ENCODE measurements at regions not wholly inside any gene's neighbourhood (a gene's known extent, or its start where the extent isn't known, plus 50 kb on each side); places are given as distances from the start of the nearest gene placed in this dataset.
"Not testable (repeated sequence)": the region's sequence is repeated elsewhere in the genome, so short reads cannot be mapped to it uniquely, and the experiment has no call there.

GRCh38 chr3:195970873-195971272, 62.5 kb upstream of the TNK2 start:
- DNase-seq, result not testable (repeated sequence)

GRCh38 chr3:195969838-195970776, 61.8 kb upstream of the TNK2 start:
- not testable (repeated sequence) for DNase-seq

GRCh38 chr3:195969341-195969740, 61.0 kb upstream of the TNK2 start:
- DNase-seq, result not testable (repeated sequence)

- not testable (repeated sequence) for DNase-seq
Observed at GRCh38 chr3:195968104-195968503, 59.8 kb upstream of the TNK2 start.

GRCh38 chr3:195967387-195967720, 59.0 kb upstream of the TNK2 start:
- not testable (repeated sequence) for DNase-seq

- not testable (repeated sequence) for DNase-seq
Observed at GRCh38 chr3:195966563-195967386, 58.4 kb upstream of the TNK2 start.

GRCh38 chr3:195965217-195965616, 56.9 kb upstream of the TNK2 start:
- not testable (repeated sequence) for DNase-seq

- DNase-seq, result not testable (repeated sequence)
Observed at GRCh38 chr3:195964318-195965107, 56.2 kb upstream of the TNK2 start.

- not testable (repeated sequence) for DNase-seq
Observed at GRCh38 chr3:195962222-195962621, 53.9 kb upstream of the TNK2 start.

GRCh38 chr3:195960971-195961775, 52.8 kb upstream of the TNK2 start:
- DNase-seq, result not testable (repeated sequence)

- DNase-seq, result not testable (repeated sequence)
Observed at GRCh38 chr3:195960164-195960563, 51.8 kb upstream of the TNK2 start.

- DNase-seq, result not testable (repeated sequence)
Observed at GRCh38 chr3:195959367-195960157, 51.2 kb upstream of the TNK2 start.

- not testable (repeated sequence) for DNase-seq
Observed at GRCh38 chr3:195958736-195959135, 50.4 kb upstream of the TNK2 start.

All from femur (tissue), 1 donor.